K562 (cell line): ENCODE measurements at regions not wholly inside any gene's neighbourhood (a gene's known extent, or its start where the extent isn't known, plus 50 kb on each side); places are given as distances from the start of the nearest gene placed in this dataset.

Experiments
- ATAC-seq: fragments of 200-7000 bp; cut with Tn5 transposase; 3 replicates; pipeline ENCODE4 v1.9.1; 2020; ENCODE audit warnings: moderate library complexity
- BruUV-seq: library from RNA; stranded (reverse); fragments of 400-500 nt; replicated peaks from 2 replicates; lab custom pipeline; 2021; lab: Mats Ljungman, UMichigan
- CTCF ChIA-PET: fragments of 300-600 bp; formaldehyde crosslinking; extraction: SDS; loops from one replicate; lab custom pipeline; 2021; ENCODE audit warnings: low intra/inter-chr PET ratio; lab: Yijun Ruan, JAX
- POLR2A ChIA-PET: fragments of 300-600, 350-650 bp; sonication (Branson Sonifier 250); formaldehyde crosslinking; extraction: SDS; loops from one replicate; lab custom pipeline; 2021; ENCODE audit warnings: antibody characterized with exemption, inconsistent platforms; lab: Yijun Ruan, JAX
- DNase-seq, 4 experiments: peaks; one replicate each; pipeline versions ENCODE4 v3.0.0 to v3.0.0-alpha.2; 2011 to 2018; ENCODE audit warnings: low spot score in 3 of 4, mixed read lengths in 3 of 4; ENCODE audit errors: extremely low read depth in 1 of 4
- FAIRE-seq: peaks from 2 replicates; lab custom pipeline; 2011; peaks lifted over from hg19 to GRCh38; lab: Jason Lieb, UNC
- H2AFZ ChIP-seq: 2 replicates; pipeline ENCODE4 v1.6.0; 2011; ENCODE audit warnings: low read depth, low read length, control low read depth, inconsistent platforms
- H3K27ac ChIP-seq: fragments of 200-600 bp; 3 replicates; pipeline ENCODE4 v1.8.0; 2011; ENCODE audit warnings: low read depth, mild to moderate bottlenecking, control low read depth, inconsistent platforms, low read length, moderate library complexity, mixed read lengths; ENCODE audit errors: extremely low read depth
- H3K27me3 ChIP-seq, 2 experiments: fragments of 300-600 bp in 1 of 2; 2 replicates in 1 of 2; 3 replicates in 1 of 2; pipeline versions ENCODE4 v1.6.0 to v1.8.0; 2011; ENCODE audit warnings: inconsistent platforms in 2 of 2, low read length in 2 of 2, mild to moderate bottlenecking in 1 of 2, mixed read lengths in 1 of 2, moderate library complexity in 1 of 2; ENCODE audit not compliant: control insufficient read depth in 2 of 2, insufficient read depth in 2 of 2
- H3K36me3 ChIP-seq: fragments of 300-600 bp; 3 replicates; pipeline ENCODE4 v1.8.0; 2011; ENCODE audit warnings: mild to moderate bottlenecking, low read length, inconsistent platforms; ENCODE audit not compliant: control insufficient read depth, insufficient read depth
- H3K4me1 ChIP-seq, 2 experiments: fragments of 200-600 bp in 1 of 2; replicated peaks in 1 of 2; 2 replicates in 1 of 2; 3 replicates in 1 of 2; pipeline versions ENCODE4 v1.5.1 to v1.8.0; 2011; ENCODE audit warnings: inconsistent platforms in 2 of 2, low read length in 2 of 2, mild to moderate bottlenecking in 1 of 2, mixed read lengths in 1 of 2, moderate library complexity in 1 of 2; ENCODE audit not compliant: control insufficient read depth in 2 of 2, insufficient read depth in 2 of 2
- H3K4me2 ChIP-seq: 2 replicates; pipeline ENCODE4 v1.6.1; 2011; ENCODE audit warnings: low read length, control low read depth, inconsistent platforms, mixed read lengths; ENCODE audit not compliant: insufficient read depth
- H3K4me3 ChIP-seq: fragments of 200-600 bp; sonication (generic), shearing (Covaris generic); 2 replicates; pipeline ENCODE4 v1.5.1; 2016; ENCODE audit warnings: control low read depth, inconsistent platforms
- H3K79me2 ChIP-seq: fragments of 200-600 bp; 3 replicates; pipeline ENCODE4 v1.8.0; 2011; ENCODE audit warnings: low read length, inconsistent platforms; ENCODE audit not compliant: control insufficient read depth, insufficient read depth
- H3K9ac ChIP-seq, 2 experiments: 2 replicates each; pipeline versions ENCODE4 v1.6.0 to v1.6.1; 2011; ENCODE audit warnings: low read depth in 2 of 2, low read length in 2 of 2, control low read depth in 1 of 2, inconsistent platforms in 1 of 2, mild to moderate bottlenecking in 1 of 2, mixed read lengths in 1 of 2; ENCODE audit not compliant: insufficient read depth in 1 of 2
- H3K9me1 ChIP-seq: one replicate; pipeline ENCODE4 v1.6.0; 2011; ENCODE audit warnings: inconsistent platforms, mild to moderate bottlenecking, low read length, moderate library complexity; ENCODE audit not compliant: control insufficient read depth, insufficient read depth
- H3K9me3 ChIP-seq: replicated peaks from 2 replicates; pipeline ENCODE4 v1.5.1; 2011; ENCODE audit warnings: low read depth, low read length, inconsistent platforms; ENCODE audit not compliant: control insufficient read depth, insufficient read depth
- H4K20me1 ChIP-seq: replicated peaks from 2 replicates; pipeline ENCODE4 v1.6.1; 2011; ENCODE audit warnings: low read length, inconsistent platforms, mixed read lengths; ENCODE audit not compliant: control insufficient read depth, insufficient read depth
- BCL6 ChIP-seq: fragments of 250-450 bp; sonication (Bioruptor Pico); IDR thresholded peaks from 2 replicates; pipeline ENCODE4 v1.4.0; 2020
- CCAR2 ChIP-seq: fragments of 200-400 bp; formaldehyde crosslinking; IDR thresholded peaks from 2 replicates; pipeline ENCODE4 v1.6.1; 2017; ENCODE audit warnings: mild to moderate bottlenecking, low read depth, low read length
- RHOXF2B ChIP-seq: fragments of 250-450 bp; sonication (Bioruptor Pico); conservative IDR thresholded peaks from 2 replicates; pipeline ENCODE4 v1.5.1; 2021
- STAG1 ChIP-seq: sonication (generic); formaldehyde crosslinking; IDR thresholded peaks from 2 replicates; pipeline ENCODE4 v1.5.0; 2020; ENCODE audit warnings: missing genetic modification reagents, borderline replicate concordance
- ZNF444 ChIP-seq: fragments of 250-450 bp; sonication (Bioruptor Pico); IDR thresholded peaks from 2 replicates; pipeline ENCODE4 v1.4.0; 2020; ENCODE audit warnings: mild to moderate bottlenecking, moderate library complexity
- WGBS: fragments of 100-300 bp; shearing (Covaris generic); methylation state at CpG from one replicate; pipeline ENCODE4 v1.1.6; 2016; ENCODE audit warnings: low coverage, mixed read lengths; ENCODE audit not compliant: insufficient coverage; ENCODE audit errors: missing lambda C conversion rate; 5-methylcytosine and 5-hydroxymethylcytosine counted together
- in situ Hi-C: fragments of 300-500 bp; cut with MboI; formaldehyde crosslinking; loops from 4 replicates; pipeline ENCODE4 v1.15.0; 2018; ENCODE audit warnings: inconsistent platforms, mixed read lengths
- intact Hi-C: fragments of 100-400 bp; cut with micrococcal nuclease; formaldehyde crosslinking; loops from 2 replicates; pipeline ENCODE4 v1.14.2; 2022
- TF ChIP-seq, protein P1 (sequence below): fragments of 450-650 bp; IDR thresholded peaks from 2 replicates; pipeline ENCODE4 v1.6.1; 2016
- TF ChIP-seq, protein P2 (sequence below): IDR thresholded peaks from 2 replicates; pipeline ENCODE4 v1.6.1; 2016; ENCODE audit warnings: missing genetic modification characterization, missing compliant biosample characterization
- TF ChIP-seq, protein P3 (sequence below), 2 experiments: fragments of 450-650 bp in 1 of 2; sonication (generic) in 1 of 2; formaldehyde crosslinking; conservative IDR thresholded peaks; 2 replicates each; pipeline versions ENCODE4 v1.4.0 to v1.8.1; 2020 to 2022; ENCODE audit warnings: mild to moderate bottlenecking in 1 of 2, missing genetic modification reagents in 1 of 2
- TF ChIP-seq, protein P4 (sequence below): sonication (generic); formaldehyde crosslinking; IDR thresholded peaks from 2 replicates; pipeline ENCODE4 v1.8.0; 2022; ENCODE audit warnings: mild to moderate bottlenecking, missing genetic modification reagents, borderline replicate concordance
- TF ChIP-seq, protein P5 (sequence below), 2 experiments: IDR thresholded peaks in 1 of 2; conservative IDR thresholded peaks in 1 of 2; 2 replicates each; pipeline ENCODE4 v1.6.1; 2016; ENCODE audit warnings: low read depth in 2 of 2, mild to moderate bottlenecking in 1 of 2, missing compliant biosample characterization in 1 of 2, missing genetic modification characterization in 1 of 2, moderate library complexity in 1 of 2
- TF ChIP-seq, protein P6 (sequence below): fragments of 450-650 bp; formaldehyde crosslinking; IDR thresholded peaks from 2 replicates; pipeline ENCODE4 v1.4.0; 2020; ENCODE audit warnings: mild to moderate bottlenecking, mixed read lengths

DNA sequence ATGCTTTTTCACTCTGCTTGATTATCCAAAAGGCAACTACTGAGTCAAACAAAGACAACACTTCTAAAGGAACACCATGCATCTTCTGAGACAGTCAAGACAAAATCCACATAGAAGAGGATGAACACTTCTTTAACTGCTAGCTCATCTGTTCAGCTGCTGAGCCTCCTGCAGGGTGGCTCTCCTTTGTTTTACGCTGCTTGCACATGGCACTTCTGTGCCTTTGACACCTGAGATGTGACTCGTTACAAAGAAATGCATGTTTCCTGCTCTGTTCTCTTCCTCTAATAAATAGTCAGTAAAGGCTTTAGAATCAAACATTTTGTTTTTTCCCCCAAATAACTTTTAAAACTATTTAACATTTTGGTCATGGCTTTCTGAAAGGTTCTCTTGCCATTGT is 1129.4 kb downstream of the TDRD15 start:
- no peaks in the 10 kb centered on the region for H3K27me3 ChIP-seq
- no peaks in the 10 kb centered on the region for H3K9me1 ChIP-seq
- no peak overlapping the region for H3K4me2 ChIP-seq
- in situ Hi-C loops (no loop called here), intact Hi-C loops (no loop called here)
- no peaks in the 10 kb centered on the region for H3K79me2 ChIP-seq
- no peaks in the 10 kb centered on the region for H3K4me1 ChIP-seq
- DNase-seq: no peak
- POLR2A ChIA-PET: no interaction called here
- no peaks in the 10 kb centered on the region for H3K9me3 ChIP-seq
- CTCF ChIA-PET: no interaction called here
- no peaks in the 10 kb centered on the region for H4K20me1 ChIP-seq
- no peak overlapping the region for H2AFZ ChIP-seq
- H3K9ac ChIP-seq: no peak overlapping the region
- BruUV-seq: no TSS peak
- no peak overlapping the region for H3K4me3 ChIP-seq
- no peak for ATAC-seq
- WGBS: 0% methylated on average over 2 of the region's 2 CpGs
- no peak overlapping the region for H3K27ac ChIP-seq
- H3K36me3 ChIP-seq: no peaks in the 10 kb centered on the region
- no peak for FAIRE-seq
- TF ChIP-seq, protein P1, sequence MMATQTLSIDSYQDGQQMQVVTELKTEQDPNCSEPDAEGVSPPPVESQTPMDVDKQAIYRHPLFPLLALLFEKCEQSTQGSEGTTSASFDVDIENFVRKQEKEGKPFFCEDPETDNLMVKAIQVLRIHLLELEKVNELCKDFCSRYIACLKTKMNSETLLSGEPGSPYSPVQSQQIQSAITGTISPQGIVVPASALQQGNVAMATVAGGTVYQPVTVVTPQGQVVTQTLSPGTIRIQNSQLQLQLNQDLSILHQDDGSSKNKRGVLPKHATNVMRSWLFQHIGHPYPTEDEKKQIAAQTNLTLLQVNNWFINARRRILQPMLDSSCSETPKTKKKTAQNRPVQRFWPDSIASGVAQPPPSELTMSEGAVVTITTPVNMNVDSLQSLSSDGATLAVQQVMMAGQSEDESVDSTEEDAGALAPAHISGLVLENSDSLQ: no peak
- TF ChIP-seq CCAR2 (no peak), RHOXF2B (CRISPR knock-in tag) (no peak), BCL6 (no peak), STAG1 (CRISPR knock-in tag) (no peak), ZNF444 (CRISPR knock-in tag) (no peak)
- TF ChIP-seq, protein P2, sequence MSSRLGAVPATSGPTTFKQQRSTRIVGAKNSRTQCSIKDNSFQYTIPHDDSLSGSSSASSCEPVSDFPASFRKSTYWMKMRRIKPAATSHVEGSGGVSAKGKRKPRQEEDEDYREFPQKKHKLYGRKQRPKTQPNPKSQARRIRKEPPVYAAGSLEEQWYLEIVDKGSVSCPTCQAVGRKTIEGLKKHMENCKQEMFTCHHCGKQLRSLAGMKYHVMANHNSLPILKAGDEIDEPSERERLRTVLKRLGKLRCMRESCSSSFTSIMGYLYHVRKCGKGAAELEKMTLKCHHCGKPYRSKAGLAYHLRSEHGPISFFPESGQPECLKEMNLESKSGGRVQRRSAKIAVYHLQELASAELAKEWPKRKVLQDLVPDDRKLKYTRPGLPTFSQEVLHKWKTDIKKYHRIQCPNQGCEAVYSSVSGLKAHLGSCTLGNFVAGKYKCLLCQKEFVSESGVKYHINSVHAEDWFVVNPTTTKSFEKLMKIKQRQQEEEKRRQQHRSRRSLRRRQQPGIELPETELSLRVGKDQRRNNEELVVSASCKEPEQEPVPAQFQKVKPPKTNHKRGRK (tag): no peak
- TF ChIP-seq, protein P3, sequence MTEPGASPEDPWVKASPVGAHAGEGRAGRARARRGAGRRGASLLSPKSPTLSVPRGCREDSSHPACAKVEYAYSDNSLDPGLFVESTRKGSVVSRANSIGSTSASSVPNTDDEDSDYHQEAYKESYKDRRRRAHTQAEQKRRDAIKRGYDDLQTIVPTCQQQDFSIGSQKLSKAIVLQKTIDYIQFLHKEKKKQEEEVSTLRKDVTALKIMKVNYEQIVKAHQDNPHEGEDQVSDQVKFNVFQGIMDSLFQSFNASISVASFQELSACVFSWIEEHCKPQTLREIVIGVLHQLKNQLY (CRISPR knock-in tag; conservative IDR thresholded peaks at IDR 0.05): no peak
- TF ChIP-seq, protein P4, sequence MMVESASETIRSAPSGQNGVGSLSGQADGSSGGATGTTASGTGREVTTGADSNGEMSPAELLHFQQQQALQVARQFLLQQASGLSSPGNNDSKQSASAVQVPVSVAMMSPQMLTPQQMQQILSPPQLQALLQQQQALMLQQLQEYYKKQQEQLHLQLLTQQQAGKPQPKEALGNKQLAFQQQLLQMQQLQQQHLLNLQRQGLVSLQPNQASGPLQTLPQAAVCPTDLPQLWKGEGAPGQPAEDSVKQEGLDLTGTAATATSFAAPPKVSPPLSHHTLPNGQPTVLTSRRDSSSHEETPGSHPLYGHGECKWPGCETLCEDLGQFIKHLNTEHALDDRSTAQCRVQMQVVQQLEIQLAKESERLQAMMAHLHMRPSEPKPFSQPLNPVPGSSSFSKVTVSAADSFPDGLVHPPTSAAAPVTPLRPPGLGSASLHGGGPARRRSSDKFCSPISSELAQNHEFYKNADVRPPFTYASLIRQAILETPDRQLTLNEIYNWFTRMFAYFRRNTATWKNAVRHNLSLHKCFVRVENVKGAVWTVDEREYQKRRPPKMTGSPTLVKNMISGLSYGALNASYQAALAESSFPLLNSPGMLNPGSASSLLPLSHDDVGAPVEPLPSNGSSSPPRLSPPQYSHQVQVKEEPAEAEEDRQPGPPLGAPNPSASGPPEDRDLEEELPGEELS: no peak
- TF ChIP-seq, protein P5, sequence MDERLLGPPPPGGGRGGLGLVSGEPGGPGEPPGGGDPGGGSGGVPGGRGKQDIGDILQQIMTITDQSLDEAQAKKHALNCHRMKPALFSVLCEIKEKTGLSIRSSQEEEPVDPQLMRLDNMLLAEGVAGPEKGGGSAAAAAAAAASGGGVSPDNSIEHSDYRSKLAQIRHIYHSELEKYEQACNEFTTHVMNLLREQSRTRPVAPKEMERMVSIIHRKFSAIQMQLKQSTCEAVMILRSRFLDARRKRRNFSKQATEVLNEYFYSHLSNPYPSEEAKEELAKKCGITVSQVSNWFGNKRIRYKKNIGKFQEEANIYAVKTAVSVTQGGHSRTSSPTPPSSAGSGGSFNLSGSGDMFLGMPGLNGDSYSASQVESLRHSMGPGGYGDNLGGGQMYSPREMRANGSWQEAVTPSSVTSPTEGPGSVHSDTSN (CRISPR knock-in tag; IDR thresholded peaks at IDR 0.05; ENCODE audit: low read depth): no peak
- TF ChIP-seq, protein P5 (tag; conservative IDR thresholded peaks at IDR 0.05; ENCODE audit: low read depth): no peak
- TF ChIP-seq, protein P6, sequence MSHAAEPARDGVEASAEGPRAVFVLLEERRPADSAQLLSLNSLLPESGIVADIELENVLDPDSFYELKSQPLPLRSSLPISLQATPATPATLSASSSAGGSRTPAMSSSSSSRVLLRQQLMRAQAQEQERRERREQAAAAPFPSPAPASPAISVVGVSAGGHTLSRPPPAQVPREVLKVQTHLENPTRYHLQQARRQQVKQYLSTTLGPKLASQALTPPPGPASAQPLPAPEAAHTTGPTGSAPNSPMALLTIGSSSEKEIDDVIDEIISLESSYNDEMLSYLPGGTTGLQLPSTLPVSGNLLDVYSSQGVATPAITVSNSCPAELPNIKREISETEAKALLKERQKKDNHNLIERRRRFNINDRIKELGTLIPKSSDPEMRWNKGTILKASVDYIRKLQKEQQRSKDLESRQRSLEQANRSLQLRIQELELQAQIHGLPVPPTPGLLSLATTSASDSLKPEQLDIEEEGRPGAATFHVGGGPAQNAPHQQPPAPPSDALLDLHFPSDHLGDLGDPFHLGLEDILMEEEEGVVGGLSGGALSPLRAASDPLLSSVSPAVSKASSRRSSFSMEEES: no peak
